Fibroblast of lung (primary cell): ENCODE measurements at regions not wholly inside any gene's neighbourhood (a gene's known extent, or its start where the extent isn't known, plus 50 kb on each side); places are given as distances from the start of the nearest gene placed in this dataset.
"Not testable (repeated sequence)": the region's sequence is repeated elsewhere in the genome, so short reads cannot be mapped to it uniquely, and the experiment has no call there.

Source experiments
- DNase-seq, 2 donors: peaks; one replicate each; pipeline versions ENCODE4 v3.0.0 to v3.0.0-alpha.2; 2010; ENCODE audit warnings: low read depth in 2 of 2
- H2AFZ ChIP-seq: 2 replicates; pipeline ENCODE4 v1.5.1; 2012; ENCODE audit warnings: low read length, control low read depth, inconsistent platforms
- H3K27ac ChIP-seq: 2 replicates; pipeline ENCODE4 v1.5.1; 2011; ENCODE audit warnings: low read length, control low read depth; ENCODE audit not compliant: insufficient read depth
- H3K27me3 ChIP-seq: 2 replicates; pipeline ENCODE4 v1.5.1; 2011; ENCODE audit warnings: mild to moderate bottlenecking, low read length; ENCODE audit not compliant: control insufficient read depth, insufficient read depth
- H3K36me3 ChIP-seq: 2 replicates; pipeline ENCODE4 v1.5.1; 2011; ENCODE audit warnings: low read length; ENCODE audit not compliant: control insufficient read depth, insufficient read depth
- H3K4me1 ChIP-seq: 2 replicates; pipeline ENCODE4 v1.5.1; 2011; ENCODE audit warnings: low read length; ENCODE audit not compliant: control insufficient read depth, insufficient read depth; ENCODE audit errors: extremely low read depth
- H3K4me2 ChIP-seq: 2 replicates; pipeline ENCODE4 v1.5.1; 2011; ENCODE audit warnings: low read length, control low read depth; ENCODE audit not compliant: insufficient read depth; ENCODE audit errors: extremely low read depth
- H3K4me3 ChIP-seq, 4 experiments: fragments of 200-600 bp in 1 of 4; sonication (generic) in 1 of 4; replicated peaks in 1 of 4; 2 replicates each; pipeline ENCODE4 v1.5.1; 2011 to 2016; ENCODE audit warnings: low read length in 4 of 4, low read depth in 3 of 4, mild to moderate bottlenecking in 3 of 4, control low read depth in 2 of 4, inconsistent platforms in 1 of 4, mixed read lengths in 1 of 4; ENCODE audit not compliant: insufficient read depth in 1 of 4; ENCODE audit errors: control extremely low read depth in 1 of 4
- H3K79me2 ChIP-seq: 2 replicates; pipeline ENCODE4 v1.5.1; 2012; ENCODE audit warnings: mild to moderate bottlenecking, low read length, inconsistent platforms; ENCODE audit not compliant: control insufficient read depth, insufficient read depth
- H3K9ac ChIP-seq: 2 replicates; pipeline ENCODE4 v1.5.1; 2011; ENCODE audit warnings: mild to moderate bottlenecking, low read length, control low read depth; ENCODE audit not compliant: insufficient read depth
- H3K9me3 ChIP-seq: 2 replicates; pipeline ENCODE4 v1.5.1; 2012; ENCODE audit warnings: low read depth, low read length; ENCODE audit not compliant: control insufficient read depth, insufficient read depth
- H4K20me1 ChIP-seq: 2 replicates; pipeline ENCODE4 v1.5.1; 2011; ENCODE audit warnings: low read length; ENCODE audit not compliant: control insufficient read depth, insufficient read depth; ENCODE audit errors: extremely low read depth
- EZH2 ChIP-seq: IDR thresholded peaks from 2 replicates; pipeline ENCODE4 v1.5.1; 2012; ENCODE audit warnings: low read length, control low read depth, mild to moderate bottlenecking; ENCODE audit errors: missing control alignments
- TF ChIP-seq, protein P1 (sequence below), 2 donors: IDR thresholded peaks in 1 of 2; conservative IDR thresholded peaks in 1 of 2; 1 replicate in 1 of 2; 2 replicates in 1 of 2; pipeline ENCODE4 v1.5.1; 2011 to 2012; ENCODE audit warnings: low read length in 2 of 2, control low read depth in 1 of 2, inconsistent platforms in 1 of 2, low read depth in 1 of 2, mild to moderate bottlenecking in 1 of 2

DNA sequence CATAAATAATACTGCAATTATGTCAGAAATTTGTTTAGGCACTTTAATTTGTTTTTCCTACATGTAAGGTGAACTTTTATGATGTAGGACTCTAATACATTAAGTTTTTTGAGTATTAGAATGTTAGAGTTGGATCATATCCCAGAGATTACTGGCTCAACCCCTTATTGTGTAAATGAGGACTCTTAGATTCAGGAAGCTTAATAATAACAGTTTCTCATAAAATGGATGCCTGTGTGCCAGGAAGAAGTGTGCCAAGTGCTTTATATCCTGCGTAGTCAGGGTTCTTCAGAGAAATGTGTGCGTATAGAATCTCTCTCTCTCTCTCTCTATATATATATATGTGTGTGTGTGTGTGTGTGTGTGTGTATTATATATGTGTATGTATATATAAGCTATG is 388.5 kb downstream of the CAAP1 start:
- H3K4me1 ChIP-seq, result no peaks in the 10 kb centered on the region

DNA sequence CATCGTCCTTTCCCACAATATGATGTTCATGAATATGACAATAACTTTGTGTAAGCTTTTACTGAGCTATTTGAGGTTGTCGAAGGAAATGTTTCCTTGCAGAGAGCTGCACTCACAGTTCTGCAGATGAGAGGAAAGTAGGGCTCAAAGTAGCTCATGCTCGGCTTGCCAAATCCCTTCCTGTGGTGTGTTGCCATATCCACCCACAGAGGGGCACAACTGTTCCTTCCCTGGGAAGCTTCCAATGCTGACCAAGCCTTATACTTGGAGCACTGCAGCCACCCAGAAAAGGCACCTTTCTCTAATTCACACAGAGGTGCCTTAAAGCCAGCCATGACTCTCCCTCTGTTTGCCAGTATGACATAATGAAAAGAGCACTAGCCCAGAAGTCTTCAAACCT is 390.3 kb downstream of the CAAP1 start:
- no peak for DNase-seq
- H3K4me2 ChIP-seq, result no peak overlapping the region
- TF ChIP-seq, protein P1, sequence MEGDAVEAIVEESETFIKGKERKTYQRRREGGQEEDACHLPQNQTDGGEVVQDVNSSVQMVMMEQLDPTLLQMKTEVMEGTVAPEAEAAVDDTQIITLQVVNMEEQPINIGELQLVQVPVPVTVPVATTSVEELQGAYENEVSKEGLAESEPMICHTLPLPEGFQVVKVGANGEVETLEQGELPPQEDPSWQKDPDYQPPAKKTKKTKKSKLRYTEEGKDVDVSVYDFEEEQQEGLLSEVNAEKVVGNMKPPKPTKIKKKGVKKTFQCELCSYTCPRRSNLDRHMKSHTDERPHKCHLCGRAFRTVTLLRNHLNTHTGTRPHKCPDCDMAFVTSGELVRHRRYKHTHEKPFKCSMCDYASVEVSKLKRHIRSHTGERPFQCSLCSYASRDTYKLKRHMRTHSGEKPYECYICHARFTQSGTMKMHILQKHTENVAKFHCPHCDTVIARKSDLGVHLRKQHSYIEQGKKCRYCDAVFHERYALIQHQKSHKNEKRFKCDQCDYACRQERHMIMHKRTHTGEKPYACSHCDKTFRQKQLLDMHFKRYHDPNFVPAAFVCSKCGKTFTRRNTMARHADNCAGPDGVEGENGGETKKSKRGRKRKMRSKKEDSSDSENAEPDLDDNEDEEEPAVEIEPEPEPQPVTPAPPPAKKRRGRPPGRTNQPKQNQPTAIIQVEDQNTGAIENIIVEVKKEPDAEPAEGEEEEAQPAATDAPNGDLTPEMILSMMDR (conservative IDR thresholded peaks at IDR 0.05 in 1 of 2, IDR thresholded peaks at IDR 0.05 in 1 of 2; ENCODE audit: low read depth in 1 of 2, low read length in 2 of 2), result no peak
- no peak for TF ChIP-seq EZH2
- H3K4me3 ChIP-seq, result no peak overlapping the region
- no peaks in the 10 kb centered on the region for H3K9me3 ChIP-seq
- H3K27me3 ChIP-seq, result no peaks in the 10 kb centered on the region
- no peak overlapping the region for H3K27ac ChIP-seq
- H3K36me3 ChIP-seq, result no peaks in the 10 kb centered on the region
- H2AFZ ChIP-seq, result no peak overlapping the region
- no peak overlapping the region for H3K9ac ChIP-seq
- no peaks in the 10 kb centered on the region for H3K4me1 ChIP-seq
- H3K79me2 ChIP-seq, result no peaks in the 10 kb centered on the region
- no peaks in the 10 kb centered on the region for H4K20me1 ChIP-seq

More for the DNA sequence above, 388.5 kb downstream of the CAAP1 start:
- Histone ChIP-seq H3K27ac (no peak overlapping the region), H4K20me1 (no peaks in the 10 kb centered on the region), H3K4me3 (no peak overlapping the region), H3K9ac (no peak overlapping the region), H3K36me3 (no peaks in the 10 kb centered on the region), H3K9me3 (no peaks in the 10 kb centered on the region), H3K27me3 (no peaks in the 10 kb centered on the region), H3K79me2 (no peaks in the 10 kb centered on the region), H2AFZ (no peak overlapping the region), H3K4me2 (no peak overlapping the region)
- no peak for TF ChIP-seq EZH2
- TF ChIP-seq, protein P1 (conservative IDR thresholded peaks at IDR 0.05 in 1 of 2, IDR thresholded peaks at IDR 0.05 in 1 of 2; ENCODE audit: low read depth in 1 of 2, low read length in 2 of 2), result no peak
- no peak for DNase-seq

DNA sequence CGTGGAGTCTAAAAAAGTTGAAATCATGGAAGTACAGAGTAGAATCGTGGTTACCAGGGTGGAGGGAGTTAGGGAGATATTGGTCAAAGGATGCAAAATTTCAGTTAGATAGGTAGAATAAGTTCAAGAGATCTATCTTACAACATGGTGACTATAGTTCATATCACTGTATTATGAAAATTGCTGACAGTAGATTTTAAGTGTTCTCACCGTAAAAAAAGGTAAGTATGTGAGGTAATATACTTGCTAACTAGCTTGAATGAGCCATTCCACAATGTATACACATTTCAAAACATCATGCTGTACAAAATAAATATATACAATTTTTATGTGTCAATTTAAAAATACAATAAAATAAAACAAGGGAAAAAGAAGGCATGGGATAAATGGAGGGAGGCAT is 392.1 kb downstream of the CAAP1 start:
- H2AFZ ChIP-seq, result no peak overlapping the region

DNA sequence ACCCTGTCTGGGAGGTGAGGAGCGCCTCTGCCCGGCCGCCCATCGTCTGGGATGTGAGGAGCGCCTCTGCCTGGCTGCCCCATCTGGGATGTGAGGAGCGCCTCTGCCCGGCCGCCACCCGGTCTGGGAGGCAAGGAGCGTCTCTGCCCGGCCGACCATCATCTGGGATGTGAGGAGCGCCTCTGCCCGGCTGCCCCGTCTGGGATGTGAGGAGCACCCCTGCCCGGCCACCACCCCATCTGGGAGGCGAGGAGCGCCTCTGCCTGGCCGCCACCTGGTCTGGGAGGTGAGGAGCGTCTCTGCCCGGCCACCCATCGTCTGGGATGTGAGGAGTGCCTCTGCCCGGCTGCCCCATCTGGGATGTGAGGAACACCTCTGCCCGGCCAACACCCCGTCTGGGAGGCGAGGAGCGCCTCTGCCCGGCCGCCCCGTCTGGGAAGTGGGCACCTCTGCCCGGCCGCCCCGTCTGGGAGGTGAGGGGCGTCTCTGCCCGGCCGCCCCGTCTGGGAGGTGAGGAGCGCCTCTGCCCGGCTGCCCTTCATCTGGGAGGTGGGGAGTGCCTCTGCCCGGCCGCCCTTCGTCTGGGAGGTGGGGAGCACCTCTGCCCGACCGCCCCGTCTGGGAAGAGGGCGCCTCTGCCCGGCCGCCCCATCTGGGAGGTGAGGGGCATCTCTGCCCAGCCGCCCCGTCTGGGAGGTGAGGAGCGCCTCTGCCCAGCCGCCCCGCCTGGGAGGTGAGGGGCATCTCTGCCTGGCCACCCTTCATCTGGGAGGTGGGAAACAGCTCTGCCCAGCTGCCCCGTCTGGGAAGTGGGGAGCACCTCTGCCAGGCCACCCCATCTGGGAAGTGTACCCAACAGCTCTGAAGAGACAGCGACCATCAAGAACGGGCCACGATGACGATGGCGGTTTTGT is 399.7 kb downstream of the CAAP1 start:
- DNase-seq, H4K20me1 ChIP-seq, H3K4me1 ChIP-seq, H3K9me3 ChIP-seq, H3K36me3 ChIP-seq, H3K4me2 ChIP-seq, H3K9ac ChIP-seq, H3K79me2 ChIP-seq, H2AFZ ChIP-seq, H3K27ac ChIP-seq, H3K27me3 ChIP-seq, H3K4me3 ChIP-seq: not testable (repeated sequence)

More for the DNA sequence above, 392.1 kb downstream of the CAAP1 start:
- Histone ChIP-seq H3K79me2 (no peaks in the 10 kb centered on the region), H4K20me1 (no peaks in the 10 kb centered on the region), H3K9me3 (no peaks in the 10 kb centered on the region), H3K9ac (no peak overlapping the region), H3K27ac (no peak overlapping the region), H3K4me3 (no peak overlapping the region), H3K27me3 (no peaks in the 10 kb centered on the region), H3K4me1 (no peaks in the 10 kb centered on the region), H3K4me2 (no peak overlapping the region), H3K36me3 (no peaks in the 10 kb centered on the region)
- no peak for DNase-seq
- TF ChIP-seq EZH2, result no peak
- TF ChIP-seq, protein P1 (conservative IDR thresholded peaks at IDR 0.05 in 1 of 2, IDR thresholded peaks at IDR 0.05 in 1 of 2; ENCODE audit: low read depth in 1 of 2, low read length in 2 of 2), result no peak
